Retinal pigment epithelial cell (primary cell): ENCODE measurements at regions not wholly inside any gene's neighbourhood (a gene's known extent, or its start where the extent isn't known, plus 50 kb on each side); places are given as distances from the start of the nearest gene placed in this dataset.

Experiments used
- DNase-seq: peaks from one replicate; pipeline ENCODE4 v3.0.0-alpha.2; 2010; ENCODE audit warnings: low read depth
- H3K4me3 ChIP-seq: 2 replicates; pipeline ENCODE4 v1.5.1; 2011; ENCODE audit warnings: mild to moderate bottlenecking, low read length, control low read depth, moderate library complexity
- TF ChIP-seq, protein P1 (sequence below): conservative IDR thresholded peaks from 2 replicates; pipeline ENCODE4 v1.5.1; 2011; ENCODE audit warnings: low read depth, low read length, control low read depth, inconsistent platforms

DNA sequence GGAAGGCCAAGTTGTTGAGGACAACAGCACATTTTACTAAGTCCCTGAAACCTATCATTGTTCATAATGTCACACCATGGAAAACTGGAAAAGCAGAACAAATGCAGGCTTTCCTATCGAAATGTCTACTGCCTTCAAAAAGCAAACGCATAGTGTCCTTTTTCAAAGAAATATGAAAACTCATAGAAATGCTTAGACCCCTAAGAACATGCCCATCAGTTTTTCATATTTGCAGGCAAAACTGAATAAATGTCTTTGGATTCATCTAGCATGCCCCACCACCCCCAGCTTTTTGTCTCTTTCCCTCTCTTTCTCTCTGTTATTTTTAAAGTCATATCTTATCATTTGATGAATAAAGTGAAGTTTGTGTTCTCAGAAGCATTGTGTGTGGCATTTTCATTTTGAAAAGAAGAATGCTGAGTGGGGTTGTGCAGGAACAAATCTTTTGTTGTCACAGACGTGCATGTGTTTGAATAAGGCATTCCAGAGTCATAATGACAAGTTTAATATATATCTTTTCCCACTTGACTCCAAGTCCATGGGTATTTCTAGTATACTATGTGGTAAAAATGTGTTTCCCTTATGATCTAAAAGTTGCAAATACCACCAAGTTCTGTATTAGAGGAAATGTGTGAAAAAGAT, 2180.0 kb upstream of the PIK3C3 start:
- H3K4me3 ChIP-seq, result no peak overlapping the region
- TF ChIP-seq, protein P1, sequence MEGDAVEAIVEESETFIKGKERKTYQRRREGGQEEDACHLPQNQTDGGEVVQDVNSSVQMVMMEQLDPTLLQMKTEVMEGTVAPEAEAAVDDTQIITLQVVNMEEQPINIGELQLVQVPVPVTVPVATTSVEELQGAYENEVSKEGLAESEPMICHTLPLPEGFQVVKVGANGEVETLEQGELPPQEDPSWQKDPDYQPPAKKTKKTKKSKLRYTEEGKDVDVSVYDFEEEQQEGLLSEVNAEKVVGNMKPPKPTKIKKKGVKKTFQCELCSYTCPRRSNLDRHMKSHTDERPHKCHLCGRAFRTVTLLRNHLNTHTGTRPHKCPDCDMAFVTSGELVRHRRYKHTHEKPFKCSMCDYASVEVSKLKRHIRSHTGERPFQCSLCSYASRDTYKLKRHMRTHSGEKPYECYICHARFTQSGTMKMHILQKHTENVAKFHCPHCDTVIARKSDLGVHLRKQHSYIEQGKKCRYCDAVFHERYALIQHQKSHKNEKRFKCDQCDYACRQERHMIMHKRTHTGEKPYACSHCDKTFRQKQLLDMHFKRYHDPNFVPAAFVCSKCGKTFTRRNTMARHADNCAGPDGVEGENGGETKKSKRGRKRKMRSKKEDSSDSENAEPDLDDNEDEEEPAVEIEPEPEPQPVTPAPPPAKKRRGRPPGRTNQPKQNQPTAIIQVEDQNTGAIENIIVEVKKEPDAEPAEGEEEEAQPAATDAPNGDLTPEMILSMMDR, result no peak
- no peak for DNase-seq

DNA sequence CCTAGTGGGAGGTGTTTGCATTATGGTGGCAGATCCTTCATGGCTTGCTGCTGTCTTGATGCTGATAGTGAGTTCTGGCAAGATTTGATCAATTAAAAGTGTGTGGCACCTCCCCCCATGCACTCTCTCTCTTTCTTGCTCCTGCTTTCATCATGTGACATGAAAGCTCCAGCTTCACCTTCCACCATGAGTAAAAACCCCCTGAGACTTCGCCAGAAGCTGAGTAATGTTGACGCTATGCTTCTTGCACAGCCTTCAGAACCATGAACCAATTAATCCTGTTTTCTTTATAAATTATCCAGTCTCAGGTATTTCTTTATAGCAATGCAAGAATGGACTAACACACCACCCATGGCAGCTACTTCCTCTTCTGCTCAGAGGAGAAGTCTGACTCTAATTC, 2181.4 kb upstream of the PIK3C3 start:
- TF ChIP-seq, protein P1, result no peak
- H3K4me3 ChIP-seq, result no peak overlapping the region
- DNase-seq, result no peak

DNA sequence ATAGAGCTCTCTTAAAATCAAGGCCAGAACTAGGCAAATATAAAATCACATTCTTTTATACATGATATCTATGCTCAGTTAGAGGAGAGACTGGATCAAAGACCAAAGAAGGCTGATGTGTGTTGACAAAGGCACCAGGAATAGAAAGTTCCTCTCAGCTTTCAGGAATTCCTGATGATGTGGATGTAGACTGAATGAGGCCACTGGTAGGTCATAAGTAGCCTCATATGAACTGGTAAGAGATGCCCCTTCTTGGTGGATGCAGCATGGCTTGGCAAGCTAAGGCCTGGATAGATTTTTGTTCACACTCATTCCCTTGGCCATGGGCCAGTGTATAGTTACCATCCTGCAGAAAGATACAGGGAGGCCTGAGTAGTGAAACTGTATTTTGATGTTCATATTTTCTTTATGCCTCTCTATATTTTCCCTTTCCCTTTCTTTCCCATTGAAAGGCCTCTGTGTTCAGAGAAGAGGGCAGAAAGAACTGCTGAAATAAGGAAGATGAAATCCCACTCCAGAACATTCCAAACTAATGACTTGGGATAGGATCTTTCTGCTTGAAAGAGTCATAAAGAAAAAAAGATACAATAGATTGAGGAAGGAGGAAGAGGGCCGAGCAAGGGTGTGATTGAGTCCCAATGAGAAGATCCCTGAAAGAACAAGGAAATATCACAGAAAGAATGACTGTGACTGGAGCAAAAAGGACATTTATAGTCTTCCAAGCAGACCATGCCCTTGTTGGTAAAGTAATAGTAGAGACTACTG, 2182.7 kb upstream of the PIK3C3 start:
- DNase-seq, result no peak
- TF ChIP-seq, protein P1, result no peak
- H3K4me3 ChIP-seq, result no peak overlapping the region

DNA sequence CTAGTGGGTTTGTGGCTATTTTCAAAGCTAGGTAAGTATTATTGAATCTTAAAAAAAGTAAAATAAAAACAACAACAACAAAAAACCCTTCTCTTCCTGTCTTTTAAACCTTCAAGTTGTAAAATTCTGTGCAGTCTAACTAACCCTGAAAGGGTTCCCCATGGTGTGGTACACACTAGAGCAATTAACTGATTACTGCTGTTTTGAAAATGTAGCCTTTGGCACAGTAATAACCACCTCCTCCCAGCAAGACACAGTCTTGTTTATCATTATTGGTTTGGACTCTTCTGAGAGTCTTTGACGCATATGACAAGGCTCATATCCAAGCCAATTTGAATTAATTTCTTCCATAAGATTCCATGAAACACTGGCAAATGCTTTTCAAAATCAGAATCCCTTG, 2184.6 kb upstream of the PIK3C3 start:
- TF ChIP-seq, protein P1, result no peak
- H3K4me3 ChIP-seq, result no peak overlapping the region
- no peak for DNase-seq

DNA sequence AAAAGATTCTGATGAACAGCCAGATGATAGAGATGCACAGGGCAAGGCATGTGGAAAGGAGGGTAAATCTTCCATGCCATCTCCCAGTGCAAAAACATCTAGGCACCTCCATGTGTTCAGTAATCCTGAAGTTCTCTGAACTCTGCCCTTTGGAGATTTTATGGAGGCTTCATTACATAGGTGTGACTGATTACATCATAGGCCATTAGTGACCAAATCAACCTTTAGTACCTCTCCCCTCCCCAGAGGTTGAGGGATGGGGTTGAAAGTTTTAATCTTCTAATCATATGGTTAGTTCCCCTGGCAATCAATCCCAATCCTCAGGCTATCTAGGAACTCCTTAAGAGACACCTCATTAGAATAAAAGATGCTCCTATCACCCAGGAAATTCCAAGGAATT, 2190.2 kb upstream of the PIK3C3 start:
- no peak overlapping the region for H3K4me3 ChIP-seq
- DNase-seq, result no peak
- TF ChIP-seq, protein P1, result no peak

DNA sequence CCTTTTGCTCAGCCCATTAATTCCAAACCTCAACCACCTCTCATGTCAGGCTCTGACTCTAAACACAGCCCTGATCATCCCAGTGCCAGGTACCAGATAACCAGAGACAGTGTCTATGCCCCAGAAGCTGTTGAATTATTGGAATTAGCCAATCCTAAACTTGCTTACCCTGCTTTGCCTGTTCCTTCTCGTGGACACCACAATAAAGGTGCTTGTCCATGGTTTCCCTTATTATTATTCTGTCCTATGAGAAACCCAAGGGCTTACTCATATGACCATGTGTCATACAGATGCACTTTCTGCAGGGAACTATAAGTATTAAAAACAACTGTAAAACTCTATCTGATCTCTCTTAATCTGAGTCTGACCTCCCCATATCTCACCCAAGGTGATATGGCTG, 2193.8 kb upstream of the PIK3C3 start:
- TF ChIP-seq, protein P1, result no peak
- no peak for DNase-seq
- no peak overlapping the region for H3K4me3 ChIP-seq

DNA sequence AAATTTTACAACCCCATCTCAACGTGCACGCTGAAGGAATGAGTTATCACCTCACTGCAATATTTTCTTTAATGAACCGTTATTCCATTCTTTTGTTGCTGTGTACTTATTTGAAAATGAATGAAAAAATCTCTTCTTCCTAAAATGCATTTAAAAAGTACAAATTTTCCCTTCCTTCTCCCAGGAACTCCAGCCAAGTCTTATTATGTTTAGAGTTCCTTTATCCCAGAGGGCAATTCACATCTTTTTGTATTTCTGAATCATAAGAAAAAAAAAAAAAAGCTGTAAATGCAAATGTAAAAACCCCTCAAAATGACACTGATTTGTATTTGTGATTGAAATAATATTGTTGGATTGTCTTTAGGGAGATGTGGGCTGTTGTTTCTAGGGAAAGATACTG, 2194.3 kb upstream of the CELF4 start:
- no peak for DNase-seq
- no peak overlapping the region for H3K4me3 ChIP-seq
- TF ChIP-seq, protein P1, result no peak
